Neural cell (in vitro differentiated cells): ENCODE measurements at regions not wholly inside any gene's neighbourhood (a gene's known extent, or its start where the extent isn't known, plus 50 kb on each side); places are given as distances from the start of the nearest gene placed in this dataset.

Experiments used
- H2AFZ ChIP-seq: fragments of 200-600, 300-800 bp; sonication (generic), shearing (Covaris generic); 2 replicates; pipeline ENCODE4 v1.6.0; 2014; ENCODE audit warnings: low read depth, mild to moderate bottlenecking, antibody characterized with exemption, low read length, moderate library complexity
- H3F3A ChIP-seq: fragments of 200-600 bp; shearing (Covaris generic); 2 replicates; pipeline ENCODE4 v1.6.1; 2016; ENCODE audit warnings: mild to moderate bottlenecking, moderate library complexity, mixed read lengths, antibody characterized with exemption, low read length; ENCODE audit not compliant: insufficient read depth, poor library complexity, severe bottlenecking
- H3K27ac ChIP-seq: fragments of 200-600, 300-800 bp; sonication (generic), shearing (Covaris generic); 2 replicates; pipeline ENCODE4 v1.5.1; 2014; ENCODE audit warnings: mild to moderate bottlenecking, low read length, moderate library complexity
- H3K27me3 ChIP-seq: fragments of 300-800, 200-600 bp; sonication (generic), shearing (Covaris generic); 2 replicates; pipeline ENCODE4 v1.6.0; 2014; ENCODE audit warnings: mild to moderate bottlenecking, low read depth, low read length, moderate library complexity; ENCODE audit not compliant: insufficient read depth
- H3K36me3 ChIP-seq: fragments of 300-800, 200-600 bp; sonication (generic), shearing (Covaris generic); 2 replicates; pipeline ENCODE4 v1.5.1; 2014; ENCODE audit warnings: mild to moderate bottlenecking, antibody characterized with exemption, low read length, moderate library complexity; ENCODE audit not compliant: insufficient read depth
- H3K4me2 ChIP-seq: fragments of 300-800, 200-600 bp; sonication (generic), shearing (Covaris generic); 2 replicates; pipeline ENCODE4 v1.6.0; 2014; ENCODE audit warnings: mild to moderate bottlenecking, low read length
- H3K4me3 ChIP-seq: fragments of 300-800, 200-600 bp; sonication (generic), shearing (Covaris generic); 2 replicates; pipeline ENCODE4 v1.5.1; 2014; ENCODE audit warnings: mild to moderate bottlenecking, low read length, moderate library complexity
- H3K79me2 ChIP-seq: fragments of 200-600 bp; shearing (Covaris generic); replicated peaks from 2 replicates; pipeline ENCODE4 v1.6.0; 2014; ENCODE audit warnings: mild to moderate bottlenecking, low read length, moderate library complexity; ENCODE audit not compliant: insufficient read depth
- H3K9ac ChIP-seq: fragments of 300-800, 200-600 bp; sonication (generic), shearing (Covaris generic); 2 replicates; pipeline ENCODE4 v1.6.1; 2016; ENCODE audit warnings: mild to moderate bottlenecking, low read length, mixed read lengths
- H3K9me2 ChIP-seq: fragments of 200-600 bp; shearing (Covaris generic); 2 replicates; pipeline ENCODE4 v1.6.1; 2016; ENCODE audit warnings: mild to moderate bottlenecking, low read length, mixed read lengths; ENCODE audit not compliant: insufficient read depth
- H3K9me3 ChIP-seq: fragments of 200-600, 300-800 bp; sonication (generic), shearing (Covaris generic); 2 replicates; pipeline ENCODE4 v1.6.1; 2016; ENCODE audit warnings: mild to moderate bottlenecking, mixed run types, low read length, moderate library complexity, mixed read lengths
- H4K20me1 ChIP-seq: fragments of 200-600 bp; shearing (Covaris generic); 2 replicates; pipeline ENCODE4 v1.6.1; 2016; ENCODE audit warnings: mild to moderate bottlenecking, mixed run types; ENCODE audit not compliant: insufficient read depth
- CTCF ChIP-seq: fragments of 450-650 bp; IDR thresholded peaks from 2 replicates; pipeline ENCODE4 v1.5.1; 2014; ENCODE audit warnings: antibody characterized with exemption, mild to moderate bottlenecking, moderate library complexity; ENCODE audit not compliant: poor library complexity, severe bottlenecking
- EP300 ChIP-seq: fragments of 450-650 bp; conservative IDR thresholded peaks from 2 replicates; pipeline ENCODE4 v1.6.1; 2014; ENCODE audit warnings: antibody characterized with exemption, mild to moderate bottlenecking, moderate library complexity; ENCODE audit not compliant: poor library complexity, severe bottlenecking
- EZH2 ChIP-seq: fragments of 200-600, 300-800 bp; shearing (Covaris generic), sonication (generic); IDR thresholded peaks from 2 replicates; pipeline ENCODE4 v1.6.1; 2014; ENCODE audit warnings: antibody characterized with exemption, low read length, borderline replicate concordance, mild to moderate bottlenecking; ENCODE audit not compliant: insufficient read depth, poor library complexity, severe bottlenecking
- MXI1 ChIP-seq: fragments of 450-650 bp; conservative IDR thresholded peaks from 2 replicates; pipeline ENCODE4 v1.6.1; 2014; ENCODE audit warnings: antibody characterized with exemption, mild to moderate bottlenecking; ENCODE audit not compliant: poor library complexity, severe bottlenecking
- POLR2AphosphoS5 ChIP-seq: IDR thresholded peaks from 2 replicates; pipeline ENCODE4 v1.6.1; 2012
- RAD21 ChIP-seq: fragments of 450-650 bp; conservative IDR thresholded peaks from 2 replicates; pipeline ENCODE4 v1.6.1; 2014; ENCODE audit warnings: antibody characterized with exemption, mild to moderate bottlenecking, moderate library complexity
- SMC3 ChIP-seq: fragments of 450-650 bp; conservative IDR thresholded peaks from 2 replicates; pipeline ENCODE4 v1.6.1; 2014; ENCODE audit warnings: antibody characterized with exemption, mild to moderate bottlenecking, moderate library complexity; ENCODE audit not compliant: poor library complexity
- TAF1 ChIP-seq: IDR thresholded peaks from 2 replicates; pipeline ENCODE4 v1.6.1; 2012; ENCODE audit warnings: low read depth
- TF ChIP-seq, protein P1 (sequence below): IDR thresholded peaks from 2 replicates; pipeline ENCODE4 v1.6.1; 2012; ENCODE audit warnings: borderline replicate concordance

DNA sequence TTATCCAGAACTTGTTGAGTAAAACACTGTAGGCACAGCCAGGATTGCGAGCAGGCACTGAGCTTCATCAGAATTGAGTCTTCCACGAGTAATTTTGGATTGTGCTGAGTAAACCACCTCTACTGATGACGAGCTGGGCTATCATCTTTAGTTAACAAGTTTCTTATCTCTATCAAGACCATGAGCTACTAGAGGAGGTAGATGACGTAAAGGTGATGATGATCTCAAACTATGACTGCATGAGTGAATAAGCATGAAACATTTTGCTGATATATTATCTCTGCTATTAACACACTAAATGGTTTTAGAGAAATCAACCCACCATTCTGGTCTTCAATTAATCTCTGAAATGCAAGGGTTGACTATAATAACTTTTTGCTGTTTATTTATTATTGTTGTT, 506.0 kb downstream of the GBE1 start:
- Histone ChIP-seq H3K79me2 (no peaks in the 10 kb centered on the region), H3K4me3 (no peak overlapping the region), H3K4me2 (no peak overlapping the region), H3K9ac (no peak overlapping the region), H3K27me3 (no peaks in the 10 kb centered on the region), H3K9me3 (no peaks in the 10 kb centered on the region), H3K9me2 (no peaks in the 10 kb centered on the region), H4K20me1 (no peaks in the 10 kb centered on the region), H3K27ac (no peak overlapping the region), H3K36me3 (no peaks in the 10 kb centered on the region), H2AFZ (no peak overlapping the region), H3F3A (no peaks in the 10 kb centered on the region)
- TF ChIP-seq EZH2 (no peak), SMC3 (no peak), MXI1 (no peak), POLR2AphosphoS5 (no peak), CTCF (no peak), TAF1 (no peak), RAD21 (no peak), EP300 (no peak)
- TF ChIP-seq, protein P1, sequence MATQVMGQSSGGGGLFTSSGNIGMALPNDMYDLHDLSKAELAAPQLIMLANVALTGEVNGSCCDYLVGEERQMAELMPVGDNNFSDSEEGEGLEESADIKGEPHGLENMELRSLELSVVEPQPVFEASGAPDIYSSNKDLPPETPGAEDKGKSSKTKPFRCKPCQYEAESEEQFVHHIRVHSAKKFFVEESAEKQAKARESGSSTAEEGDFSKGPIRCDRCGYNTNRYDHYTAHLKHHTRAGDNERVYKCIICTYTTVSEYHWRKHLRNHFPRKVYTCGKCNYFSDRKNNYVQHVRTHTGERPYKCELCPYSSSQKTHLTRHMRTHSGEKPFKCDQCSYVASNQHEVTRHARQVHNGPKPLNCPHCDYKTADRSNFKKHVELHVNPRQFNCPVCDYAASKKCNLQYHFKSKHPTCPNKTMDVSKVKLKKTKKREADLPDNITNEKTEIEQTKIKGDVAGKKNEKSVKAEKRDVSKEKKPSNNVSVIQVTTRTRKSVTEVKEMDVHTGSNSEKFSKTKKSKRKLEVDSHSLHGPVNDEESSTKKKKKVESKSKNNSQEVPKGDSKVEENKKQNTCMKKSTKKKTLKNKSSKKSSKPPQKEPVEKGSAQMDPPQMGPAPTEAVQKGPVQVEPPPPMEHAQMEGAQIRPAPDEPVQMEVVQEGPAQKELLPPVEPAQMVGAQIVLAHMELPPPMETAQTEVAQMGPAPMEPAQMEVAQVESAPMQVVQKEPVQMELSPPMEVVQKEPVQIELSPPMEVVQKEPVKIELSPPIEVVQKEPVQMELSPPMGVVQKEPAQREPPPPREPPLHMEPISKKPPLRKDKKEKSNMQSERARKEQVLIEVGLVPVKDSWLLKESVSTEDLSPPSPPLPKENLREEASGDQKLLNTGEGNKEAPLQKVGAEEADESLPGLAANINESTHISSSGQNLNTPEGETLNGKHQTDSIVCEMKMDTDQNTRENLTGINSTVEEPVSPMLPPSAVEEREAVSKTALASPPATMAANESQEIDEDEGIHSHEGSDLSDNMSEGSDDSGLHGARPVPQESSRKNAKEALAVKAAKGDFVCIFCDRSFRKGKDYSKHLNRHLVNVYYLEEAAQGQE, result no peak

DNA sequence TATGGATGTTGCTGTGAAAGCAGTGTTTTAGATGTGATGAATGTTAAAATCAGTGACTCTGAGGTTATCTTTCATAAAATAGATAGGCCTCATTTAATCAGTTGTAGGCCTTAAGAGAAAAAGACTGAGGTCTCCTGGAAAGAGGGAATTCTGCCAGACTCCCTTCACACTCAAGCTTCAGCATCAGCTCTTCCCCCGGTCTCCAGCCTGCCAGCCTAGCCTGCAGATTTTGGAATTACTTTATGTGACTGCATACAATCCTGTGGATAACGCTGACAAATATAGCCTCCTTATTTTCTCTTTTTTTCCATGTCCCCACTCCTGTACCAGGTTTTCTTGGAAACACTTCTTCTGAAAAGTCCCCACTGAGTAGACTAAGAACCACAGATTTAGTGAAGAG, 510.3 kb downstream of the GBE1 start:
- Histone ChIP-seq H3K4me2 (no peak overlapping the region), H3K9ac (no peak overlapping the region), H3K9me2 (no peaks in the 10 kb centered on the region), H3K9me3 (no peaks in the 10 kb centered on the region), H3F3A (no peaks in the 10 kb centered on the region), H3K27ac (no peak overlapping the region), H3K27me3 (no peaks in the 10 kb centered on the region), H2AFZ (no peak overlapping the region), H3K79me2 (no peaks in the 10 kb centered on the region), H4K20me1 (no peaks in the 10 kb centered on the region), H3K36me3 (no peaks in the 10 kb centered on the region), H3K4me3 (no peak overlapping the region)
- no peak for TF ChIP-seq POLR2AphosphoS5

GRCh38 chr3:81249540-81250029, 511.9 kb downstream of the GBE1 start:
- Histone ChIP-seq H4K20me1 (no peaks in the 10 kb centered on the region), H3K9ac (no peak overlapping the region), H3K9me3 (no peaks in the 10 kb centered on the region), H2AFZ (no peak overlapping the region), H3K79me2 (no peaks in the 10 kb centered on the region), H3K27me3 (no peaks in the 10 kb centered on the region), H3K27ac (no peak overlapping the region), H3K4me3 (no peak overlapping the region), H3K36me3 (no peaks in the 10 kb centered on the region), H3F3A (no peaks in the 10 kb centered on the region), H3K9me2 (no peaks in the 10 kb centered on the region), H3K4me2 (no peak overlapping the region)
- TF ChIP-seq EZH2 (no peak), POLR2AphosphoS5 (no peak), CTCF (no peak), EP300 (no peak), RAD21 (no peak), SMC3 (no peak), TAF1 (no peak), MXI1 (no peak)
- TF ChIP-seq, protein P1, result no peak
